Breast epithelium (tissue), 4 donors: ENCODE measurements at regions not wholly inside any gene's neighbourhood (a gene's known extent, or its start where the extent isn't known, plus 50 kb on each side); places are given as distances from the start of the nearest gene placed in this dataset.
A peak's percentile ranks its signal among the peaks of the same experiment; 100 is the strongest.
"Not testable (repeated sequence)": the region's sequence is repeated elsewhere in the genome, so short reads cannot be mapped to it uniquely, and the experiment has no call there.

Experiments used
- DNase-seq, 2 donors: peaks; one replicate each; pipeline ENCODE4 v3.0.0-alpha.2; 2019; ENCODE audit warnings: low spot score in 2 of 2
- H3K27ac ChIP-seq, 2 donors: fragments of 200-600 bp; sonication (generic) in 1 of 2; one replicate each; pipeline ENCODE4 v1.5.1; 2016 to 2019; ENCODE audit warnings: mild to moderate bottlenecking in 1 of 2
- H3K27me3 ChIP-seq, 2 donors: fragments of 200-600 bp; sonication (generic) in 1 of 2; one replicate each; pipeline versions ENCODE4 v1.5.1 to v1.6.0; 2017 to 2019; ENCODE audit warnings: control low read depth in 1 of 2, mild to moderate bottlenecking in 1 of 2
- H3K36me3 ChIP-seq: fragments of 200-600 bp; one replicate; pipeline ENCODE4 v1.5.1; 2019
- H3K4me1 ChIP-seq, 2 donors: fragments of 200-600 bp; sonication (generic); one replicate each; pipeline ENCODE4 v1.5.1; 2016 to 2019; ENCODE audit warnings: control low read depth in 1 of 2
- H3K4me3 ChIP-seq, 3 donors: fragments of 200-600 bp; sonication (generic); 1 replicate in 2 of 3; 2 replicates in 1 of 3; pipeline ENCODE4 v1.5.1; 2016 to 2019; ENCODE audit warnings: mild to moderate bottlenecking in 3 of 3, moderate library complexity in 2 of 3
- H3K9me3 ChIP-seq, 2 donors: fragments of 200-600 bp; sonication (generic) in 1 of 2; one replicate each; pipeline ENCODE4 v1.5.1; 2016 to 2019; ENCODE audit warnings: control low read depth in 1 of 2
- POLR2A ChIP-seq: fragments of 450-650 bp; IDR thresholded peaks from one replicate; pipeline ENCODE4 v1.6.1; 2016; ENCODE audit warnings: antibody characterized with exemption, mild to moderate bottlenecking, moderate library complexity
- POLR2AphosphoS5 ChIP-seq, 3 donors: sonication (generic); formaldehyde crosslinking; IDR thresholded peaks; one replicate each; pipeline ENCODE4 v1.6.1; 2017; ENCODE audit warnings: antibody characterized with exemption in 3 of 3
- intact Hi-C: fragments of 100-400 bp; cut with DNase I; formaldehyde crosslinking; loops from one replicate; pipeline ENCODE4 v1.15.1; 2023; ENCODE audit warnings: low total_unique reads
- TF ChIP-seq, protein P1 (sequence below), 3 donors: fragments of 450-650 bp; IDR thresholded peaks; one replicate each; pipeline ENCODE4 v1.5.1; 2016 to 2017; ENCODE audit warnings: antibody characterized with exemption in 3 of 3, mild to moderate bottlenecking in 3 of 3, moderate library complexity in 3 of 3

DNA sequence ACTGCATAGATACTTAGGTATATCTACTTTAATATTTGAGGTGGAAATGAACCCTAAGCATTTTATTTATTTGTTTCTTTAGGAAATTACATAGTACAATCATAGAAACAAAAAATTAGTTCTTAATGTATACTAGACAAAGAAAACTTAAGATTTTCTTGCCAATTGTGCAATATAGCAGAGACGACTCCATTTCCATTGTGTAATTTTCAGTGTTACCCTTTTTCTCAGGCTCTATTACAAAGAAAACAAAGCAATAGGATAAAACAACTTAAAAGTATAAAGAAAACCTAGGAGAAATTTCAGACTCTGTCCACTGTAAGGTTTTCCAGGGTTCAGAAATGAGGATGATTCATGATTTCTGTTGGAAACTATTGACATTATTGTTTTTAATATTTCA, 89.0 kb upstream of the SERTAD2 start:
- no peak overlapping the region for H3K4me3 ChIP-seq
- TF ChIP-seq, protein P1, sequence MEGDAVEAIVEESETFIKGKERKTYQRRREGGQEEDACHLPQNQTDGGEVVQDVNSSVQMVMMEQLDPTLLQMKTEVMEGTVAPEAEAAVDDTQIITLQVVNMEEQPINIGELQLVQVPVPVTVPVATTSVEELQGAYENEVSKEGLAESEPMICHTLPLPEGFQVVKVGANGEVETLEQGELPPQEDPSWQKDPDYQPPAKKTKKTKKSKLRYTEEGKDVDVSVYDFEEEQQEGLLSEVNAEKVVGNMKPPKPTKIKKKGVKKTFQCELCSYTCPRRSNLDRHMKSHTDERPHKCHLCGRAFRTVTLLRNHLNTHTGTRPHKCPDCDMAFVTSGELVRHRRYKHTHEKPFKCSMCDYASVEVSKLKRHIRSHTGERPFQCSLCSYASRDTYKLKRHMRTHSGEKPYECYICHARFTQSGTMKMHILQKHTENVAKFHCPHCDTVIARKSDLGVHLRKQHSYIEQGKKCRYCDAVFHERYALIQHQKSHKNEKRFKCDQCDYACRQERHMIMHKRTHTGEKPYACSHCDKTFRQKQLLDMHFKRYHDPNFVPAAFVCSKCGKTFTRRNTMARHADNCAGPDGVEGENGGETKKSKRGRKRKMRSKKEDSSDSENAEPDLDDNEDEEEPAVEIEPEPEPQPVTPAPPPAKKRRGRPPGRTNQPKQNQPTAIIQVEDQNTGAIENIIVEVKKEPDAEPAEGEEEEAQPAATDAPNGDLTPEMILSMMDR (IDR thresholded peaks at IDR 0.05), result no peak
- TF ChIP-seq POLR2AphosphoS5 (IDR thresholded peaks at IDR 0.05) (no peak), POLR2A (no peak)
- intact Hi-C loops, result no loop called here
- no peak for DNase-seq
- no peaks in the 10 kb centered on the region for H3K27me3 ChIP-seq
- H3K36me3 ChIP-seq, result no peaks in the 10 kb centered on the region
- no peak overlapping the region for H3K27ac ChIP-seq
- no peaks in the 10 kb centered on the region for H3K4me1 ChIP-seq
- no peaks in the 10 kb centered on the region for H3K9me3 ChIP-seq

DNA sequence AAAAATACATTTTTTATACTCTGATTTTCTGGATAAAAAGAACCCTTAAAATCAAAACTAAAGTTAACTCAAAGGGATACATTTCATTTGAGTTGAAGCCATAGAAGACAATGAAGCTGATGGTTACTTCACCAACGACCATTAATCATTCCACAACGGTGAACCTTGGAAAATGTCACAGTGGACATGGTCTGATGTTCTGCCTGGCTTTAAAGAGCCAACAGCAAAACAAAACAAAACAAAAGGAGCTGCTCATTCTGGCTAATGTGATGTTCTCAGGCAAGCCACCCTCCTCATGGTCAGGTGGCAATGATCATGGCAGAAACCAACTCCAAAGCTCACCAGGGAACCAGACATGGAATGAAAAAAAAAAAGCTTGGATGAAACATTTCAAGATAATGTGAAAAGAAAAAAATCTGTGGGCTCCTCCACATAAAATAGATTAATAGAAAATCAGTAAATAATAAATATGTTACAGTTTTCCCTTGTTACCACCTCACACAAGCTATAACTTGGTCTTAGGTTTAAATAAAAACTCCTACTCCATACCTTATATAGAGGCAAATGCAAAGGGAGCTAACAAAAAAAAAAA, 90.1 kb upstream of the SERTAD2 start:
- no peaks in the 10 kb centered on the region for H3K27me3 ChIP-seq
- DNase-seq, result no peak
- no peaks in the 10 kb centered on the region for H3K36me3 ChIP-seq
- H3K4me1 ChIP-seq, result no peaks in the 10 kb centered on the region
- intact Hi-C loops, result no loop called here
- no peak overlapping the region for H3K27ac ChIP-seq
- H3K9me3 ChIP-seq, result no peaks in the 10 kb centered on the region
- TF ChIP-seq POLR2A, result no peak
- no peak for TF ChIP-seq POLR2AphosphoS5 (IDR thresholded peaks at IDR 0.05)
- TF ChIP-seq, protein P1 (IDR thresholded peaks at IDR 0.05), result no peak
- H3K4me3 ChIP-seq, result no peak overlapping the region

DNA sequence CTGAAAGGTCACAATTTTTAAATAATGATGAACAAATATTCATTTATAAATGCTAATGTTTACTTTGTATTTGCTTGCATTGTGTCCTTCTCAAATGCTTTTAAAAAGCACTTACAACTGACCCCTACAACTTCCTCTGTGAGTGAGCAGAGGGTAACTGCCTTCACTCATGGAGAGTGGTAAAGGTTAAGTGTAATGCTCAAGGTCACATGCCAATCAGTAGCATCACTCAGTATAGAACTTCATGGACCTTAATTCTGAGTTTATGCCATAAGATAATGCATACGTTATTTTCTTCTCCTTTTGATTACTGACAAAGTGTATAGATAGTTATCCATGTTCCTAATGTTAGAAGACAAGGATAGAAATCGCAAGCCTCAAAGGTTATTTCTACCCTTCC, 91.8 kb upstream of the SERTAD2 start:
- H3K4me1 ChIP-seq, result no peaks in the 10 kb centered on the region
- no peaks in the 10 kb centered on the region for H3K36me3 ChIP-seq
- H3K4me3 ChIP-seq, result no peak overlapping the region
- H3K27me3 ChIP-seq, result no peaks in the 10 kb centered on the region
- H3K27ac ChIP-seq, result no peak overlapping the region
- no peak for DNase-seq
- H3K9me3 ChIP-seq, result no peaks in the 10 kb centered on the region
- TF ChIP-seq, protein P1 (IDR thresholded peaks at IDR 0.05), result no peak
- TF ChIP-seq POLR2A (no peak), POLR2AphosphoS5 (IDR thresholded peaks at IDR 0.05) (no peak)
- intact Hi-C loops, result no loop called here

- H3K4me3 ChIP-seq, H3K36me3 ChIP-seq, DNase-seq, H3K27ac ChIP-seq, intact Hi-C loops, H3K4me1 ChIP-seq, H3K9me3 ChIP-seq, H3K27me3 ChIP-seq: not testable (repeated sequence)
Measured at GRCh38 chr2:64747690-64748091, 94.0 kb upstream of the SERTAD2 start.

GRCh38 chr2:64748147-64748546, 94.4 kb upstream of the SERTAD2 start:
- H3K27me3 ChIP-seq, result no peaks in the 10 kb centered on the region
- no peaks in the 10 kb centered on the region for H3K9me3 ChIP-seq
- intact Hi-C loops, result no loop called here
- H3K27ac ChIP-seq, result no peak overlapping the region
- no peak overlapping the region for H3K4me3 ChIP-seq
- no peaks in the 10 kb centered on the region for H3K36me3 ChIP-seq
- TF ChIP-seq POLR2A (no peak), POLR2AphosphoS5 (IDR thresholded peaks at IDR 0.05) (no peak)
- TF ChIP-seq, protein P1 (IDR thresholded peaks at IDR 0.05), result no peak
- no peak for DNase-seq
- peaks cover 0 to 5% of the 10 kb centered on the region in 2 donors for H3K4me1 ChIP-seq

- no peaks in the 10 kb centered on the region for H3K9me3 ChIP-seq
- peak overlapping the region; percentile 94 to 100 for H3K27ac ChIP-seq
- H3K36me3 ChIP-seq, result no peaks in the 10 kb centered on the region
- no peak overlapping the region for H3K4me3 ChIP-seq
- DNase-seq, result no peak
- TF ChIP-seq POLR2AphosphoS5 (IDR thresholded peaks at IDR 0.05) (no peak), POLR2A (no peak)
- TF ChIP-seq, protein P1 (IDR thresholded peaks at IDR 0.05), result no peak
- peaks cover 0 to 5% of the 10 kb centered on the region in 2 donors for H3K4me1 ChIP-seq
- H3K27me3 ChIP-seq, result no peaks in the 10 kb centered on the region
- intact Hi-C loops, result no loop called here
Measured at GRCh38 chr2:64748561-64748960, 94.8 kb upstream of the SERTAD2 start.
